MM.1S (cell line): ENCODE measurements at regions not wholly inside any gene's neighbourhood (a gene's known extent, or its start where the extent isn't known, plus 50 kb on each side); places are given as distances from the start of the nearest gene placed in this dataset.

Source experiments
- DNase-seq: peaks from one replicate; pipeline ENCODE4 v3.0.0-alpha.2; 2015
- H2AFZ ChIP-seq: fragments of 300-600 bp; sonication (generic); 2 replicates; pipeline ENCODE4 v1.6.0; 2016; ENCODE audit warnings: antibody characterized with exemption, low read length
- H3F3A ChIP-seq: fragments of 300-600 bp; sonication (generic); 2 replicates; pipeline ENCODE4 v1.6.1; 2016; ENCODE audit warnings: mild to moderate bottlenecking, antibody characterized with exemption, low read length, moderate library complexity, mixed read lengths; ENCODE audit not compliant: insufficient read depth
- H3K27ac ChIP-seq: fragments of 300-600 bp; sonication (generic); 2 replicates; pipeline ENCODE4 v1.5.1; 2016; ENCODE audit warnings: mild to moderate bottlenecking, low read length
- H3K27me3 ChIP-seq: fragments of 300-600 bp; sonication (generic); replicated peaks from 2 replicates; pipeline ENCODE4 v1.6.0; 2016; ENCODE audit warnings: low read length; ENCODE audit not compliant: insufficient read depth
- H3K36me3 ChIP-seq: fragments of 300-600 bp; sonication (generic); replicated peaks from 2 replicates; pipeline ENCODE4 v1.6.1; 2016; ENCODE audit warnings: mild to moderate bottlenecking, low read length, mixed read lengths; ENCODE audit not compliant: insufficient read depth
- H3K4me1 ChIP-seq: fragments of 300-600 bp; sonication (generic); 2 replicates; pipeline ENCODE4 v1.6.1; 2016; ENCODE audit warnings: low read length, mixed read lengths
- H3K4me2 ChIP-seq: fragments of 300-600 bp; sonication (generic); 2 replicates; pipeline ENCODE4 v1.6.0; 2016; ENCODE audit warnings: low read depth, low read length
- H3K4me3 ChIP-seq: fragments of 300-600 bp; sonication (generic); 2 replicates; pipeline ENCODE4 v1.5.1; 2016; ENCODE audit warnings: low read length, mixed read lengths
- H3K79me2 ChIP-seq: fragments of 300-600 bp; sonication (generic); 2 replicates; pipeline ENCODE4 v1.6.1; 2016; ENCODE audit warnings: mixed run types, low read length, mixed read lengths
- H3K9ac ChIP-seq: fragments of 300-600 bp; sonication (generic); 2 replicates; pipeline ENCODE4 v1.6.1; 2016; ENCODE audit warnings: low read length, mixed read lengths
- H3K9me2 ChIP-seq: fragments of 300-600 bp; sonication (generic); replicated peaks from 2 replicates; pipeline ENCODE4 v1.6.1; 2016; ENCODE audit warnings: mild to moderate bottlenecking, low read length, mixed read lengths; ENCODE audit not compliant: insufficient read depth
- H3K9me3 ChIP-seq: fragments of 300-600 bp; sonication (generic); replicated peaks from 2 replicates; pipeline ENCODE4 v1.6.1; 2016; ENCODE audit warnings: mild to moderate bottlenecking, low read length, mixed read lengths; ENCODE audit not compliant: insufficient read depth
- H4K20me1 ChIP-seq: fragments of 300-600 bp; sonication (generic); 2 replicates; pipeline ENCODE4 v1.6.1; 2016; ENCODE audit warnings: mild to moderate bottlenecking, low read length, moderate library complexity, mixed read lengths; ENCODE audit not compliant: insufficient read depth
- CTCF ChIP-seq: fragments of 300-600 bp; sonication (generic); IDR thresholded peaks from 2 replicates; pipeline ENCODE4 v1.5.1; 2016; ENCODE audit warnings: antibody characterized with exemption, low read length, mixed read lengths
- EZH2 ChIP-seq: fragments of 300-600 bp; sonication (generic); optimal IDR thresholded peaks from 2 replicates; pipeline ENCODE3; 2017; ENCODE audit warnings: low read depth, mild to moderate bottlenecking, antibody characterized with exemption, low read length, mixed read lengths
- EZH2phosphoT487 ChIP-seq: fragments of 300-600 bp; sonication (generic); IDR thresholded peaks from 2 replicates; pipeline ENCODE4 v1.6.1; 2018; ENCODE audit warnings: antibody characterized with exemption, low read length

DNA sequence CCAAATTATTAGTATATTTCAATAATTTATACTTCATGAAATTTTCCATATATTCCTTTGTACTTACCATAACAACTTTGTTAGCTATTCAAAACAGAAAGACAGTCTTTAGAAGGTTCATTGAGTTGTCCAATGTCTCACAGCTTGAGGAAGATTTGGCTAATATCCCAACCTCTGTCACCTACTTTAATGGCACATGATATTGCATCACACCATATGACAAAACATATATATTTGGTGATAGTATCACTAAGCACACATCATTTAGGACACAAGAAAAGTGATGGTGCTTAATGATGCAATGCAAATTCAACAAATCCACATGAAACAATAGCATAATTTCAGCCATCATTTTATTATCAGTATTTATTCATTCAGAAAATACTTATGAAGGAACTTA is 122.0 kb upstream of the BRINP3 start:
- Histone ChIP-seq H2AFZ (no peak overlapping the region), H3K9me2 (no peaks in the 10 kb centered on the region), H3K4me2 (no peak overlapping the region), H3K4me1 (no peaks in the 10 kb centered on the region), H3K9ac (no peak overlapping the region), H3K9me3 (no peaks in the 10 kb centered on the region), H3K36me3 (no peaks in the 10 kb centered on the region), H3F3A (no peaks in the 10 kb centered on the region), H3K27me3 (no peaks in the 10 kb centered on the region), H3K4me3 (no peak overlapping the region), H3K27ac (no peak overlapping the region), H3K79me2 (no peaks in the 10 kb centered on the region), H4K20me1 (no peaks in the 10 kb centered on the region)
- no peak for DNase-seq
- TF ChIP-seq EZH2 (no peak), CTCF (no peak), EZH2phosphoT487 (no peak)

DNA sequence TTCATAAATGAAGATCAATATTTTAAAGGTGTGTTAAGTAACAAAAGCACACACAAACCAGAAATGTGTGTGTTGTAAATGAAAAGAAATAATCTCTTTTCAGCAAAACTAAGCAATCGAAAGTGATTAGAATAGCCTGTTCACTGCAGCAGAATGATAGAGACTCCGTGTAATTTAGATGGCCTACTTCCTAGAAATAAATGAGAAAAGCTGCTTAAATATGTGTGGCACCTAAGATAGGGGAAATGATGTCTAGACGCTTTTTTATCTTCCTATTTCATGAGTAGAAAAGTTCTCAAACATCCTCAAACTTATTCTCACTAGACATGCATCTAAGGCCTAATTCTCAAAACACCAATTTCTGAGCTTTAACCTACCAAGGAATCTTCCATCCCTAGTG is 124.7 kb upstream of the BRINP3 start:
- Histone ChIP-seq H3K27ac (no peak overlapping the region), H3K9me2 (no peaks in the 10 kb centered on the region), H3F3A (no peaks in the 10 kb centered on the region), H4K20me1 (no peaks in the 10 kb centered on the region), H3K9me3 (no peaks in the 10 kb centered on the region), H3K79me2 (no peaks in the 10 kb centered on the region), H2AFZ (no peak overlapping the region), H3K4me2 (no peak overlapping the region), H3K36me3 (no peaks in the 10 kb centered on the region), H3K4me1 (no peaks in the 10 kb centered on the region), H3K9ac (no peak overlapping the region), H3K4me3 (no peak overlapping the region), H3K27me3 (no peaks in the 10 kb centered on the region)
- TF ChIP-seq EZH2 (no peak), EZH2phosphoT487 (no peak), CTCF (no peak)
- no peak for DNase-seq

GRCh38 chr1:190608282-190608681 is 130.6 kb upstream of the BRINP3 start:
- Histone ChIP-seq H3K4me1 (no peaks in the 10 kb centered on the region), H4K20me1 (no peaks in the 10 kb centered on the region), H3K36me3 (no peaks in the 10 kb centered on the region), H2AFZ (no peak overlapping the region), H3K9me2 (no peaks in the 10 kb centered on the region), H3F3A (no peaks in the 10 kb centered on the region), H3K27ac (no peak overlapping the region), H3K27me3 (no peaks in the 10 kb centered on the region), H3K9ac (no peak overlapping the region), H3K4me2 (no peak overlapping the region), H3K4me3 (no peak overlapping the region), H3K9me3 (no peaks in the 10 kb centered on the region), H3K79me2 (no peaks in the 10 kb centered on the region)
- no peak for DNase-seq
- no peak for TF ChIP-seq CTCF
- no peak for TF ChIP-seq EZH2
- TF ChIP-seq EZH2phosphoT487, result no peak
